Ovary (tissue), 3 donors: ENCODE measurements at regions not wholly inside any gene's neighbourhood (a gene's known extent, or its start where the extent isn't known, plus 50 kb on each side); places are given as distances from the start of the nearest gene placed in this dataset.
"Not testable (repeated sequence)": the region's sequence is repeated elsewhere in the genome, so short reads cannot be mapped to it uniquely, and the experiment has no call there.

Experiments
- CTCF ChIP-seq, 3 donors: fragments of 450-650 bp in 2 of 3; fragments of 200-600 bp in 1 of 3; IDR thresholded peaks; one replicate each; pipeline versions ENCODE4 v1.5.1 to v1.8.0; 2016 to 2022; ENCODE audit warnings: antibody characterized with exemption in 3 of 3, mild to moderate bottlenecking in 1 of 3
- POLR2A ChIP-seq: fragments of 450-650 bp; IDR thresholded peaks from one replicate; pipeline ENCODE4 v1.6.1; 2017; ENCODE audit warnings: antibody characterized with exemption, mild to moderate bottlenecking, moderate library complexity
- donor health status: DM: no; HTN: no; CAD: no.

DNA sequence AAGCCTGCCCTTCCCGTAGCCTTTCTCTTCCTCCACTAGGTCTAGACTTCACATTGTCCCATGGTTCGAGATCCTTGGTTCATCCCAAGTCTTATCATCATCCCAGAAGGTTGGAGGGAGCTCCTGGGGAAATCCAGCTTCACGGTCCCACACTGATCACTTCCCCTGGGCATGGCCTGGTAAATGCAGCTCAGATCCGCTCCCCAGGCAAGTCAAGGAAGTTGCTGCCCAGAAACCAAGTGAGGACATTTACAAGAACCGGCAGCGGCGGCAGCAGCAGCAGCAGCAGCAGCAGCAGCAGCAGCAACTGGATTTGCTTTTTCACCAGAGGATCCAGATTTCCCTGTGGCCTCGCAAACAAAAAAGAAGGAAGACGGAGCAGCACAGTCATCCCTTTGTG lies 339.2 kb downstream of the CACNA1B start:
- not testable (repeated sequence) for TF ChIP-seq CTCF (IDR thresholded peaks at IDR 0.05); POLR2A
